ENCODE measurements at regions not wholly inside any gene's neighbourhood (a gene's known extent, or its start where the extent isn't known, plus 50 kb on each side); places are given as distances from the start of the nearest gene placed in this dataset.

- no peak for DNase-seq (ENCODE audit: low read depth)
Measured at GRCh38 chr1:208298593-208299269, 54.5 kb upstream of the PLXNA2 start.

- DNase-seq (ENCODE audit: low read depth), result no peak
Measured at GRCh38 chr1:208300084-208300770, 56.0 kb upstream of the PLXNA2 start.

GRCh38 chr1:208302699-208303238 lies 58.6 kb upstream of the PLXNA2 start:
- no peak for DNase-seq (ENCODE audit: low read depth)

GRCh38 chr1:208303743-208304712 lies 59.8 kb upstream of the PLXNA2 start:
- DNase-seq (ENCODE audit: low read depth), result no peak

GRCh38 chr1:208308221-208308620 lies 64.0 kb upstream of the PLXNA2 start:
- DNase-seq (ENCODE audit: low read depth), result no peak

- no peak for DNase-seq (ENCODE audit: low read depth)
Measured at GRCh38 chr1:208309771-208310170, 65.6 kb upstream of the PLXNA2 start.

DNA sequence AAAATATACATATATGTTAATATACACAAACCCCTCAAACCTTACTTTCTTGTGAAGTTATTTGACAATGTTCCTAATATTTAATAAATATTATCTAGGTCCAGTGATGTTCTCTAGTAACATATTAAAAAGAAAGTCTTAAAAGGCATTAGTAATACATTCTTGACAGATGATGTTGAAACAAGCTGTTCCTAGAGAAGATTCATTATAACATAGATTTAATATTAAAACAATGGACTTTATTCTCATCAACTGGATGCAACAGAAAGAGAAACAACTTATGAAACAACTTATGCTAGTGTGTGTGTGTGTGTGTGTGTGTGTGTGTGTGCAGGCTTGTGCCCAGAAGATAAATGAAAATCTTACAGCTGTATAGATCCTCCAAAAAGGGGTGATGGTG lies 68.5 kb upstream of the PLXNA2 start:
- DNase-seq (ENCODE audit: low read depth), result no peak

GRCh38 chr1:208314431-208314830 lies 70.2 kb upstream of the PLXNA2 start:
- no peak for DNase-seq (ENCODE audit: low read depth)

- no peak for DNase-seq (ENCODE audit: low read depth)
Measured at GRCh38 chr1:208318150-208318734, 74.1 kb upstream of the PLXNA2 start.

GRCh38 chr1:208324005-208324404 lies 79.8 kb upstream of the PLXNA2 start:
- DNase-seq (ENCODE audit: low read depth), result no peak

DNA sequence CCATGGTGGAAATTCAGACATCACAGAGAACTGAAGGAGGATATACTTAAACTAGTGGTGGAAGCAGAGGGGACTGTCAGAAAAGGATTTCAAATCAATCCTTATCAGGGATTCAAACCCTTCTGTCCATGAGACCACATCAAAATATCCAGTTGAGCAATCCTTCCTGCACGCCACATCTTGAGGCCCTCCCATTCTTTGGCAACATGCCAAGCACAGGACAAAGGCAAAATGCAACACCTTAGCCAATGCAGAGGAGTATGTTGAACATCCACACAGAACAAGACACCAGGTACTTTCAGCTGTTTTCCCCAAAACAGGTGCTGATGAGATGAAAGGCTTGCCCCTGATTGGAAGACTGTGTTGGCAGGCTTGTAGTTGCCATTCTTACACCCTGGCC lies 81.8 kb upstream of the PLXNA2 start:
- no peak for DNase-seq (ENCODE audit: low read depth)

DNA sequence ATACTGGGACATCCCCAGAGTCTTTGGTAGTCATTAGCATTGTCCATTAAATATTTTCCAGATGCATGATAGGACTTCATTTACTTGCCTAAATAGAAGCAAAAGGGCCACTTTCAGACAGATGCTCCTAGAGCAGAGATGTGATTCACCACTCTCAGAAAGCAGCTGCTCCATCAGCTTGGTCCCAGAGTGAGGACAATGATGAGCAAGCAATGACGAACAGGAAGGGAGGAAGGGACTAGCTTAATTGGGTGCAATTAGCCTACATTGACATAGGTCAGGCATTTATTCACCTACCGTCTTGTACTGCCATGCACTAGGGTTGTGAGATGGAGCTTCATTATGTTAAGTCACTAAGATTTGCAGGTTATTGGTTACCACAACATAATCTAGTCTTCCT lies 85.1 kb upstream of the PLXNA2 start:
- DNase-seq (ENCODE audit: low read depth), result no peak

- no peak for DNase-seq (ENCODE audit: low read depth)
Measured at GRCh38 chr1:208332036-208332773, 88.0 kb upstream of the PLXNA2 start.

DNA sequence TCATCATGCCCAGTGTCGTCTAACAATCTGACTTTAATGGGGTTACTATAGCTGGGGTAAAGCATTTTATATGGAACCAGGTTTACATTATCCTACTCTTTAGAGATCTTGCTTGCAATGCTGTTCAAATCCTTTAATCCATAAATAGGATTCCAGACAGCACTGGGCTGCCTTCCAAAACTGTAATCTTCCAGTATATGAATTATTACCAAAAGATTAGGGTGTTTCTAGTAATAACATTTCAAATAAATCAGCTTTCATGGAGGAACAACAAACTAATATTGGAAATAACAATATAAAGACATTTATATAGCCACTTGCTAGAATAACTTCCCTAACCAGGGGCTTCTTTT lies 88.6 kb upstream of the PLXNA2 start:
- DNase-seq (ENCODE audit: low read depth), result no peak

DNA sequence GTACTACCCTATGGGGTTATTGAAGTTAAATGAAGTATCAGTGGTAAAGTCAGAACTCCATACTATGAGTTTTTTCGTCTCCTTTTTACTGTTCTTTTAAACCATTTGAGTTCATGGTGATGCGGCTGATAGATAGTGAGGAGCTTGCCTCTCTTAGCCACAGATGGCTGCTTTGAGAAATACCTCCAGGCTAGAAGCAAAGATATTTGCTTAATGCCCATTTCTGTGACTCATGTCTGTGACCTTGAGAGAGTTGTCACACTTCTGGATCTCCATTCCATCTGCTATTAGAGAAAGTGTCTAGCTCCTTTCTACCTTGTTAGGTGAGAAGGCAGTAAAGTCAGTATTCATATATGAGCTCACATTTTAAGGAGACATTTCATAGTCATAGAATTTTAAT lies 89.5 kb upstream of the PLXNA2 start:
- DNase-seq (ENCODE audit: low read depth), result no peak

DNA sequence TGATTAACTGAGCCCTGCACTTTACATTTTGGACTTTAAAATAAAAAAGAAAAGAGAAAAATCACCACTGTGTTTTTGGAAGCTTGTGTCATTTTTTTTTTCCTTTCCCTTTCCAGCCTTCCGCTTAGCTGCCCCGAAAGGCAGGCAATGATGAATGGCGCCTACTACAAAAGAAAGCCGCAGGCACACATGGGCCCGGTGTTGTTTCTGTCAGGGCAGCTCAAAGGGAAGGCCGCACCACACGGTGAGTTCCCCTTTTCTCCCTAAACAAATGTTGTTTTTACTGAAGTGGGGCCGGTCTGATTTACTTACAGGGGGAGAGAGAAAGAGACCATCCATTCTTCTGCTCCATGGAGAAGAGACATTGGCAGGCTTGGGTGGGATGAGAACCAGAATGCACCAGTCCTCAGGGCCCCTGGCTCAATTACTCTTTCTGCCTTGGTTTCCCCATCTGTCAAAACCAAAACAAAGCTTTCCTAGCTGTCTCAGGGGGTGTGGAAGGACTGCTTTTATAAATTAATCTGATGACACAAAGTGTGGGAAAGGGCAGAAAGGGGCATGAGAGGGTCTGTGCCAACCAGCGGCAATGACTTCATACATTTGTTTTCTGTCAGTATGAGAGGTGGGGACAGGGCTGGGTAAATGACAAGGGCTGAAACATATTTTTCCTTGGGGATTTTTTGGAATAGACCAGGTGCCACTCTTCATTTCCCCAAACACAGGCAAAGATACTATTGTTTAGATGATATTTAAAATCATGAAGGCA lies 91.4 kb upstream of the PLXNA2 start:
- DNase-seq (ENCODE audit: low read depth), result no peak

DNA sequence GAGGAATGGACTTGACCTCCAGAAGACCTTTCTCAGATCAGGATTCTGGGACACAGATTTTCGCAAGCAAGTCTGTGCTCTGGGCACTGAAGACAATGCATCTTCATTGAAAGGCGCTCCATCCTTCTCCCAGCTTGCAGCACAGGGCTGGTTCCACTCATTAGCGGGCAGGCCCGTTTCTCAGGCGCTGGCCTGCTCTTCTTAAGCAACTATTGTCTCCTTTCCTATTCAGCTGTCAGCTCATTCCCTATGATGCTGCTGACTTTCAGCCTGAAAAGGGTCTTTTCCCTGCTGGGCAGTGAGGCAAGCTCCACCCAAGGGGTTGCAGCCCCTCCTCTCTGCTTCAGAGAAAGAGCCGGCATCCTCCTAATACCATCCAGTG lies 91.9 kb upstream of the PLXNA2 start:
- DNase-seq (ENCODE audit: low read depth), result no peak

DNA sequence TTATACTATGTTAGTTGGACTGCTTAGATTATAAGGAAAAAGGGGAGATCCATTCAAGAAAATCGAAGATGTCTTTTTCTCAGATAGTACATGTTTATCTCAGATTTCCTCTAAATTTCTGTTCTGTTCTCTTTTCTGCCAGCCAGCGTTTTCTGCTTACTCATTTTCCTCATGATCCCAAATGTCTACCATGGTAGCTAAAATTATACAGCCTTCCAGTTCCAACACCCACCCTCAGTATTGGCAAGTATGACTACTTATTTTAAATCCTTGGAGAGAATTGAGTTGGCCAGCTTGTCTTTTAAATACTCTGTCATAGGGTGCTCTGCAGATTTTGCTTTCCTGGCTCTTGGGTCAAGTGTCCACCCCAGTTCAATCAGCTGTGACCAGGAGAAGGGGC lies 95.7 kb upstream of the PLXNA2 start:
- no peak for DNase-seq (ENCODE audit: low read depth)

- DNase-seq (ENCODE audit: low read depth), result no peak
Measured at GRCh38 chr1:208343226-208343625, 99.0 kb upstream of the PLXNA2 start.

DNA sequence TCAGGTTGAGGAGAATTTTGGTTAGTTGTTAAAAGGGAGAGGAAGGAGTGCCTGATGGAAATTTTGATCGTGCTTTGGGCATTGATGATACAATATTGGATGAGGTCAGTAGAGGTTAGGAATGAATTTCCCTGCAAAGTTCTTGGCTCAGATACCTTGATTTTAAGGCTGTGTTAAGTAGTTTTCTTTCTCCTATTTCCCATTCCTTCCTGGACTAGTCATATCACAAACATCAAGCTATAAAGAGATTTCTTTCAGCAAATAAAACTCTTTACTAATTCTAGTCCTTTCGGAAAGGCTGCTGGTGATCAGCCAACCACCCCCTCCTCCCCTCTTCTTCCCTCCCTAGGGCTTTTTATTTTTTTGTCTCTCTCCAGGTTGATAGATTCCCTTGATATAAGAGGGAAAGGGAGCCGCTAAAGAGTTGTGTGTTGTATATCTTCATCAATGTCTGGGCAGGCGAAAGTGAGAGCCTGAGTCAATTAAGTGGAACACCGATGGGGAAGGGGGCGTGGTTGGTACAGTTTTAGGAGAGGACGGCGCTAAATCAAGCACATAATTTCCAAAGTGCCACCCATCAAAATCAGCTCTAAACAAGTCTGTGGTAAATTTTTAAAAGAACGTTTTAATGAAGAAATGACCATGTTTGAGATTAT lies 100.1 kb upstream of the PLXNA2 start:
- DNase-seq (ENCODE audit: low read depth), result no peak
